ENCODE measurements at regions not wholly inside any gene's neighbourhood (a gene's known extent, or its start where the extent isn't known, plus 50 kb on each side); places are given as distances from the start of the nearest gene placed in this dataset.

GRCh38 chr2:22900674-22901073, 484.3 kb upstream of the KLHL29 start:
- TF ChIP-seq Cebpa-rat (IDR thresholded peaks at IDR 0.05) = no peak
- H3K9me3 ChIP-seq = no peaks in the 10 kb centered on the region
- H3K4me1 ChIP-seq = no peaks in the 10 kb centered on the region

GRCh38 chr2:22901471-22902179, 483.4 kb upstream of the KLHL29 start:
- H3K4me1 ChIP-seq = no peaks in the 10 kb centered on the region
- no peaks in the 10 kb centered on the region for H3K27me3 ChIP-seq
- TF ChIP-seq Cebpa-rat (IDR thresholded peaks at IDR 0.05) = no peak
- H3K4me3 ChIP-seq = no peak overlapping the region
- H3K27ac ChIP-seq = no peak overlapping the region
- no peaks in the 10 kb centered on the region for H3K36me3 ChIP-seq
- no peak overlapping the region for H3K9ac ChIP-seq
- H4K20me1 ChIP-seq = no peaks in the 10 kb centered on the region
- H3K9me3 ChIP-seq = no peaks in the 10 kb centered on the region
- no peak overlapping the region for H3K4me2 ChIP-seq

More at GRCh38 chr2:22900674-22901073, 484.3 kb upstream of the KLHL29 start:
- no peaks in the 10 kb centered on the region for H3K27me3 ChIP-seq
- no peak overlapping the region for H3K27ac ChIP-seq
- H3K4me2 ChIP-seq = no peak overlapping the region
- no peak overlapping the region for H3K4me3 ChIP-seq
- no peaks in the 10 kb centered on the region for H4K20me1 ChIP-seq
- H3K36me3 ChIP-seq = no peaks in the 10 kb centered on the region
- no peak overlapping the region for H3K9ac ChIP-seq

DNA sequence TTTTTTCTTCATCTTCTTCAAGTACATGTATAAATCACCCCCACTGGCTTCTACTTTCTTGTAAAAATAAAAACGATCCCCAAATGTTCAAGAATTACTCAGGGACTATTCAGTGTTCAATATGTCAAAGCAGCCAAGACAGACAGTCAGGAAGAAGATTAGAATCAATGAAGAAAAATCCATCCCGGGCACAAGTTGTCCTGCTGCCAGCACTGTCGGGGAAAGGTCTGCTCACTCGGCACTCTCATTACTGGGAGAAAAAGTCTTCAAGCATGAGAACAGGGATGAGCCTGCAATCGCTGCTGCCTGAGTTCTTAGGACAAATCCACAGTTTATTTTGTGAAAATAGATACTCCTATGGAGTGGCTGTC, 482.8 kb upstream of the KLHL29 start:
- Histone ChIP-seq H3K4me3 (no peak overlapping the region), H3K9ac (no peak overlapping the region), H3K36me3 (no peaks in the 10 kb centered on the region), H3K9me3 (no peaks in the 10 kb centered on the region), H3K27ac (no peak overlapping the region), H3K27me3 (no peaks in the 10 kb centered on the region), H4K20me1 (no peaks in the 10 kb centered on the region), H3K4me1 (no peaks in the 10 kb centered on the region), H3K4me2 (no peak overlapping the region)
- no peak for TF ChIP-seq Cebpa-rat (IDR thresholded peaks at IDR 0.05)

- TF ChIP-seq Cebpa-rat (IDR thresholded peaks at IDR 0.05) = no peak
- Histone ChIP-seq H3K36me3 (no peaks in the 10 kb centered on the region), H3K4me1 (no peaks in the 10 kb centered on the region), H3K9me3 (no peaks in the 10 kb centered on the region), H4K20me1 (no peaks in the 10 kb centered on the region), H3K27me3 (no peaks in the 10 kb centered on the region), H3K4me3 (no peak overlapping the region), H3K4me2 (no peak overlapping the region), H3K9ac (no peak overlapping the region), H3K27ac (no peak overlapping the region)
These were observed 482.3 kb upstream of the KLHL29 start for GRCh38 chr2:22902662-22903165.

GRCh38 chr2:22903616-22904015, 481.4 kb upstream of the KLHL29 start:
- no peak overlapping the region for H3K27ac ChIP-seq
- no peaks in the 10 kb centered on the region for H4K20me1 ChIP-seq
- no peaks in the 10 kb centered on the region for H3K36me3 ChIP-seq
- H3K9me3 ChIP-seq = no peaks in the 10 kb centered on the region
- H3K9ac ChIP-seq = no peak overlapping the region
- H3K4me3 ChIP-seq = no peak overlapping the region
- TF ChIP-seq Cebpa-rat (IDR thresholded peaks at IDR 0.05) = no peak
- H3K27me3 ChIP-seq = no peaks in the 10 kb centered on the region
- H3K4me2 ChIP-seq = no peak overlapping the region
- H3K4me1 ChIP-seq = no peaks in the 10 kb centered on the region

DNA sequence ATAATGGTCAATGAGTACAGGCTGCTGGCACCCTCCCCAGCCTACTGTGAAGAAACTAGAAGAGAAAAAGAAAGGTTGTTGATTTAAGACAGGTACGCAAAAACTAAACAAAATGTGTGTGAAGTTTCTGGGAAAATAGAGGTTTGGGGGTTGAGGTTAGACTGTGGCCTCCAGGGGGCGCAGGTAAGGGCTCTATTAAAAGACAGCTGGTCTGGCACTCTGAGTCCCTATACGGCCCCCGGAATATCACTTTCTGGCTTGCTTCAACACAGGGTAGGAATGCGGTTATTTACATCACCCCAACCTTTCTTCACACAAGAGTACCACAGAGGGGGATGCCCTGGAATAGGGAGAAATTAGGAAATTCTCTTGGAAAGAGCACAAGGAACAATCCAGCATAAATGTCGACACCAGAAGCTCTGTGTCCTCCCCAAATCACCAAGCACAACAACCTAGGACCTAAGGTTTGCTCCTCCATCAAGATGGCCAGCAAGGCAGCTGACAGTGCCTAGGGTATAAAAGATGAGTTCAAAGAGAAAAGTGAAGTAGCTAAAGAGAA, 480.8 kb upstream of the KLHL29 start:
- Histone ChIP-seq H4K20me1 (no peaks in the 10 kb centered on the region), H3K4me3 (no peak overlapping the region), H3K9ac (no peak overlapping the region), H3K4me2 (no peak overlapping the region), H3K36me3 (no peaks in the 10 kb centered on the region), H3K27me3 (no peaks in the 10 kb centered on the region), H3K4me1 (no peaks in the 10 kb centered on the region), H3K9me3 (no peaks in the 10 kb centered on the region), H3K27ac (no peak overlapping the region)
- no peak for TF ChIP-seq Cebpa-rat (IDR thresholded peaks at IDR 0.05)

GRCh38 chr2:22907330-22907729, 477.6 kb upstream of the KLHL29 start:
- Histone ChIP-seq H3K4me2 (no peak overlapping the region), H3K9me3 (no peaks in the 10 kb centered on the region), H3K9ac (no peak overlapping the region), H3K27me3 (no peaks in the 10 kb centered on the region), H3K4me1 (no peaks in the 10 kb centered on the region), H3K4me3 (no peak overlapping the region), H3K36me3 (no peaks in the 10 kb centered on the region), H4K20me1 (no peaks in the 10 kb centered on the region), H3K27ac (no peak overlapping the region)
- no peak for TF ChIP-seq Cebpa-rat (IDR thresholded peaks at IDR 0.05)

DNA sequence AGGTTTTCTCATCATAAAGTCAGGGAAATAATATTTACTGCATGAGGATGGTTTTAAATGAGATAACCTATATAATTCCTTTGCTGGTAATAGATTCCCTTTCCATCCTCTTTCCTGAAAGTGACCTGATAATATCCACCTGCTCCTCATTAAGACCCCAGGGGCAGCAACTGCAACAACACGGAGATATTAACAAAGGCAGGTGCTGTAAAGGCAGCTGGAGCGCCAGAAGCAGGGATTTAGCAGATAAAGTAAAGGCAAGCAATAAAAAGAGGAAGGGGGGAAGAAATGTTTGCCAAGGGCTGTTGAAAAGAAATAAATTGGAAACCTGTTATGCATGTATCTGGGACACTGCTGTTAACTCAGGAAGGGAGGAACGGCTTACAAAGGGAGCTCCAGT, 472.6 kb upstream of the KLHL29 start:
- Histone ChIP-seq H3K4me1 (no peaks in the 10 kb centered on the region), H3K4me3 (no peak overlapping the region), H4K20me1 (no peaks in the 10 kb centered on the region), H3K9me3 (no peaks in the 10 kb centered on the region), H3K4me2 (no peak overlapping the region), H3K36me3 (no peaks in the 10 kb centered on the region), H3K27ac (no peak overlapping the region), H3K9ac (no peak overlapping the region), H3K27me3 (no peaks in the 10 kb centered on the region)
- no peak for TF ChIP-seq Cebpa-rat (IDR thresholded peaks at IDR 0.05)

DNA sequence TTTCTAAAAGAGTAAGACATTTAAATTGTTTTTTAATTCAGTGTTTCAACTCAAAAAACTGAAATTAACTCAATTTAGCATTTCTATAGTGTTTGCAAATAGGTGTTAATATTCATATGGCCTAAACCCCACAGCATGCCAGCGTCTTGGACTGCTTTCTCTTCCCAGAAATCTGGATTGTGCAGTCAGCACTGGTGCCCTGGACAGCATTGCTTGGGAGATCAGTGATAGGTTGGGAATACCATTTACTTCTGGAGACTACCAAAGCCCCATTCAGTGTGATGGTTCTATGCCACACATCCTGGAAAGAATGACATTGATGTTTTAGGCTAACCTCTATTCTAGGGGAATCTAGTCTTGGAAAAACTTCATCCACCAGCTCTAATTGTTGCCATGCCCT, 455.0 kb upstream of the KLHL29 start:
- H3K4me3 ChIP-seq = no peak overlapping the region
- H3K4me1 ChIP-seq = no peaks in the 10 kb centered on the region

GRCh38 chr2:22930781-22931180, 454.2 kb upstream of the KLHL29 start:
- no peaks in the 10 kb centered on the region for H3K4me1 ChIP-seq
- H4K20me1 ChIP-seq = no peaks in the 10 kb centered on the region
- no peak overlapping the region for H3K9ac ChIP-seq
- no peaks in the 10 kb centered on the region for H3K9me3 ChIP-seq
- no peak for TF ChIP-seq Cebpa-rat (IDR thresholded peaks at IDR 0.05)
- H3K27me3 ChIP-seq = no peaks in the 10 kb centered on the region
- H3K27ac ChIP-seq = no peak overlapping the region
- no peak overlapping the region for H3K4me2 ChIP-seq
- no peaks in the 10 kb centered on the region for H3K36me3 ChIP-seq
- H3K4me3 ChIP-seq = no peak overlapping the region

More for the DNA sequence above, 455.0 kb upstream of the KLHL29 start:
- Histone ChIP-seq H3K36me3 (no peaks in the 10 kb centered on the region), H3K9me3 (no peaks in the 10 kb centered on the region), H4K20me1 (no peaks in the 10 kb centered on the region), H3K9ac (no peak overlapping the region), H3K27me3 (no peaks in the 10 kb centered on the region), H3K4me2 (no peak overlapping the region), H3K27ac (no peak overlapping the region)
- TF ChIP-seq Cebpa-rat (IDR thresholded peaks at IDR 0.05) = no peak

All from BLaER1 (cell line).